ENCODE measurements at regions not wholly inside any gene's neighbourhood (a gene's known extent, or its start where the extent isn't known, plus 50 kb on each side); places are given as distances from the start of the nearest gene placed in this dataset.

GRCh38 chrX:8278557-8278956, 107.5 kb upstream of the VCX2 start:
- no peak overlapping the region for H3K4me3 ChIP-seq (ENCODE audit: low read depth, low read length)
- no peaks in the 10 kb centered on the region for H3K27me3 ChIP-seq (ENCODE audit: control insufficient read depth, insufficient read depth, low read length)
- H3K36me3 ChIP-seq (ENCODE audit: control insufficient read depth, insufficient read depth, low read length), result no peaks in the 10 kb centered on the region
- TF ChIP-seq, protein P1, sequence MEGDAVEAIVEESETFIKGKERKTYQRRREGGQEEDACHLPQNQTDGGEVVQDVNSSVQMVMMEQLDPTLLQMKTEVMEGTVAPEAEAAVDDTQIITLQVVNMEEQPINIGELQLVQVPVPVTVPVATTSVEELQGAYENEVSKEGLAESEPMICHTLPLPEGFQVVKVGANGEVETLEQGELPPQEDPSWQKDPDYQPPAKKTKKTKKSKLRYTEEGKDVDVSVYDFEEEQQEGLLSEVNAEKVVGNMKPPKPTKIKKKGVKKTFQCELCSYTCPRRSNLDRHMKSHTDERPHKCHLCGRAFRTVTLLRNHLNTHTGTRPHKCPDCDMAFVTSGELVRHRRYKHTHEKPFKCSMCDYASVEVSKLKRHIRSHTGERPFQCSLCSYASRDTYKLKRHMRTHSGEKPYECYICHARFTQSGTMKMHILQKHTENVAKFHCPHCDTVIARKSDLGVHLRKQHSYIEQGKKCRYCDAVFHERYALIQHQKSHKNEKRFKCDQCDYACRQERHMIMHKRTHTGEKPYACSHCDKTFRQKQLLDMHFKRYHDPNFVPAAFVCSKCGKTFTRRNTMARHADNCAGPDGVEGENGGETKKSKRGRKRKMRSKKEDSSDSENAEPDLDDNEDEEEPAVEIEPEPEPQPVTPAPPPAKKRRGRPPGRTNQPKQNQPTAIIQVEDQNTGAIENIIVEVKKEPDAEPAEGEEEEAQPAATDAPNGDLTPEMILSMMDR (IDR thresholded peaks at IDR 0.05; ENCODE audit: insufficient read depth, low read length, poor library complexity, severe bottlenecking), result no peak
- DNase-seq (ENCODE audit: low read depth), result no peak

DNA sequence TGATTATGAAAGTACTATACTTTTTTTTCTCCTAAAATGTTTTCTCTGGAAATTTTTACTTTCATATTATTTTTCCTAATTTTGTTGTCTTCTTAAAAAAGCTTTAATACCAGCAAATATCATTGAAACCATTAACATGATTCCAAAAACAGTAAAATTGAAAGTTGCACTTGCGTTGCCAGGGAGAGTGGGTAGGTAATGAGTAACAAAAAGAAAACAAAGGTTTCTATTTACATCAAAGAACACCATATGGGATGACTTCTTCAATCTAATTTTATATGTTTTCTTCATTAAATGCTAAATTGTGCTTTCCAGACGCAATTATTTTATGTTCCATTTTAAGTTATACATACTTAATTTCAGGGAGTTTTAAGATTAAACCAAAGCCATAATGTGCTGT, 108.3 kb upstream of the VCX2 start:
- no peaks in the 10 kb centered on the region for H3K36me3 ChIP-seq (ENCODE audit: control insufficient read depth, insufficient read depth, low read length)
- no peak for DNase-seq (ENCODE audit: low read depth)
- no peak overlapping the region for H3K4me3 ChIP-seq (ENCODE audit: low read depth, low read length)
- H3K27me3 ChIP-seq (ENCODE audit: control insufficient read depth, insufficient read depth, low read length), result no peaks in the 10 kb centered on the region
- TF ChIP-seq, protein P1 (IDR thresholded peaks at IDR 0.05; ENCODE audit: insufficient read depth, low read length, poor library complexity, severe bottlenecking), result no peak

- Histone ChIP-seq H3K27me3 (ENCODE audit: control insufficient read depth, insufficient read depth, low read length) (no peaks in the 10 kb centered on the region), H3K36me3 (ENCODE audit: control insufficient read depth, insufficient read depth, low read length) (no peaks in the 10 kb centered on the region), H3K4me3 (ENCODE audit: low read depth, low read length) (no peak overlapping the region)
- peak; percentile 37 for DNase-seq (ENCODE audit: low read depth)
- TF ChIP-seq, protein P1 (IDR thresholded peaks at IDR 0.05; ENCODE audit: insufficient read depth, low read length, poor library complexity, severe bottlenecking), result no peak
Observed at GRCh38 chrX:8284131-8284530, 113.1 kb upstream of the VCX2 start.

DNA sequence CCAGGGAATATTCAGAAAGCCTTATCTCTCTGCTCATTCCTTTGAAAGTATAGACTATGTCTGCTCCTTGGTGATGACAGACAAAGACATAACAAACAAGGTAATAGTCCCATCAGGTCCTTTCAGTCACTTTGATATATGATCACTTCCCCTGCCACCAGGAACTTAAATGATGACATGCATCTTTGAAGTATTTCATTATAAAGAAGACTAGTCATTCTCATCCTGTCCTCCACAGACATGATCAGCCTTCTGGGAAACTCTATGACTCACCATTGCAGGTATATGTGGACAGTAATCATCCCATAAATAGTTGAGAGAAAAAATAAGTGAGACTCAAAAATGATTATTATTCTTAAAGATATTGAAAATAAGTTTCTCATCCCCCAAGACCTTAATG, 117.5 kb upstream of the VCX2 start:
- DNase-seq (ENCODE audit: low read depth), result no peak
- no peaks in the 10 kb centered on the region for H3K36me3 ChIP-seq (ENCODE audit: control insufficient read depth, insufficient read depth, low read length)
- TF ChIP-seq, protein P1 (IDR thresholded peaks at IDR 0.05; ENCODE audit: insufficient read depth, low read length, poor library complexity, severe bottlenecking), result no peak

DNA sequence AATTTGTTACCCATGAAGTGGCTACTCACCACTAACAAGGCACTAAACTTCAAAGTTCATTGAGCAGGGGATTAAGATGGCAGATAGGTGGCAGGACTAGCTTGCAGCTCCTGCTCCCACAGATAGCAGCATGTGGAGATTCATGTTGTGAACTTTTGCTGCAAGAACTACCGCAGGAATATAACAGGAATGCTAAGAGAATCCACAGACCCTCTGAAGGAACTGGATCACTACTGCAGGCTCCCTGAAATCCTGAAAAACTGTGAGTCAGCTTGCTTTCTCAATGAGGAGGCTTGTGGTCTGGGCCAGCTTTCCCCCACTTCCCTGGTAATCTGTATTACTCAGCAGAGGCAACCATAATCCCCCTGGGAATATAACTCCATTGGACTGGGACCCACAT, 118.5 kb upstream of the VCX2 start:
- no peak for DNase-seq (ENCODE audit: low read depth)
- TF ChIP-seq, protein P1 (IDR thresholded peaks at IDR 0.05; ENCODE audit: insufficient read depth, low read length, poor library complexity, severe bottlenecking), result no peak
- Histone ChIP-seq H3K36me3 (ENCODE audit: control insufficient read depth, insufficient read depth, low read length) (no peaks in the 10 kb centered on the region), H3K4me3 (ENCODE audit: low read depth, low read length) (no peak overlapping the region), H3K27me3 (ENCODE audit: control insufficient read depth, insufficient read depth, low read length) (no peaks in the 10 kb centered on the region)

More for the DNA sequence above, 117.5 kb upstream of the VCX2 start:
- H3K4me3 ChIP-seq (ENCODE audit: low read depth, low read length), result no peak overlapping the region
- H3K27me3 ChIP-seq (ENCODE audit: control insufficient read depth, insufficient read depth, low read length), result no peaks in the 10 kb centered on the region

- TF ChIP-seq, protein P1 (IDR thresholded peaks at IDR 0.05; ENCODE audit: insufficient read depth, low read length, poor library complexity, severe bottlenecking), result no peak
- Histone ChIP-seq H3K4me3 (ENCODE audit: low read depth, low read length) (no peak overlapping the region), H3K36me3 (ENCODE audit: control insufficient read depth, insufficient read depth, low read length) (no peaks in the 10 kb centered on the region), H3K27me3 (ENCODE audit: control insufficient read depth, insufficient read depth, low read length) (no peaks in the 10 kb centered on the region)
- no peak for DNase-seq (ENCODE audit: low read depth)
Observed at GRCh38 chrX:8297766-8298165, 126.7 kb upstream of the VCX2 start.

Measured in kidney epithelial cell (primary cell).